Activated CD8-positive, alpha-beta T cell treated with anti-CD3 and anti-CD28 coated beads for 36 hours (primary cell): ENCODE measurements at regions not wholly inside any gene's neighbourhood (a gene's known extent, or its start where the extent isn't known, plus 50 kb on each side); places are given as distances from the start of the nearest gene placed in this dataset.
A peak's percentile ranks its signal among the peaks of the same experiment; 100 is the strongest.

ENCODE experiments used
- ATAC-seq: fragments of 200-7000 bp; cut with Tn5 transposase; one replicate; pipeline ENCODE4 v1.10.0; 2021; ENCODE audit warnings: mild to moderate bottlenecking, moderate library complexity
- CTCF ChIA-PET: fragments of 350-600 bp; sonication (Branson Sonifier 250); formaldehyde crosslinking; loops from one replicate; lab custom pipeline; 2021; ENCODE audit warnings: antibody characterized with exemption; lab: Charles Lee
- POLR2A ChIA-PET: fragments of 350-600 bp; sonication (Branson Sonifier 250); formaldehyde crosslinking; loops from one replicate; lab custom pipeline; 2021; ENCODE audit warnings: antibody characterized with exemption; lab: Charles Lee
- DNase-seq: peaks from one replicate; pipeline ENCODE4 v3.0.0-alpha.2; 2020
- H3K27ac Mint-ChIP-seq: one replicate; pipeline ENCODE4 v1.8.0; 2021; ENCODE audit warnings: mild to moderate bottlenecking, mixed read lengths
- H3K27me3 Mint-ChIP-seq: one replicate; pipeline ENCODE4 v1.8.0; 2021; ENCODE audit warnings: mixed read lengths
- H3K36me3 Mint-ChIP-seq: one replicate; pipeline ENCODE4 v1.8.0; 2021; ENCODE audit warnings: low read depth, mixed read lengths
- H3K4me1 Mint-ChIP-seq: one replicate; pipeline ENCODE4 v1.8.0; 2021; ENCODE audit warnings: low read depth, mixed read lengths
- H3K4me3 Mint-ChIP-seq: one replicate; pipeline ENCODE4 v1.8.0; 2021; ENCODE audit warnings: mild to moderate bottlenecking, moderate library complexity, mixed read lengths
- H3K9me3 Mint-ChIP-seq: one replicate; pipeline ENCODE4 v1.8.0; 2021; ENCODE audit warnings: mixed read lengths
- CTCF ChIP-seq: fragments of 200-600 bp; IDR thresholded peaks from one replicate; pipeline ENCODE4 v1.8.0; 2022; ENCODE audit warnings: antibody characterized with exemption, mild to moderate bottlenecking
- intact Hi-C: fragments of 100-400 bp; cut with micrococcal nuclease; formaldehyde crosslinking; loops from one replicate; pipeline ENCODE4 v1.10.0; 2022

- Mint-ChIP-seq H3K36me3 (no peaks in the 10 kb centered on the region), H3K4me1 (no peaks in the 10 kb centered on the region), H3K27ac (no peak overlapping the region), H3K27me3 (peaks cover 2% of the 10 kb centered on the region), H3K4me3 (no peak overlapping the region), H3K9me3 (no peaks in the 10 kb centered on the region)
- DNase-seq (no peak), ATAC-seq (no peak)
- TF ChIP-seq CTCF: no peak
- intact Hi-C loops: no loop called here
- POLR2A ChIA-PET: no interaction called here
- CTCF ChIA-PET: no interaction called here
These were observed 155.4 kb upstream of the GBE1 start for GRCh38 chr3:81916890-81917289.

- peaks cover 5% of the 10 kb centered on the region for H3K27me3 Mint-ChIP-seq
- intact Hi-C loops: no loop called here
- ATAC-seq: no peak
- CTCF ChIA-PET: no interaction called here
- POLR2A ChIA-PET: interaction anchor here (1.0 kb wide), 1 partner anchor 75 kb away, joined by 4 read pairs; no protein-coding TSS in a partner anchor
- no peaks in the 10 kb centered on the region for H3K36me3 Mint-ChIP-seq
- DNase-seq: no peak
- H3K9me3 Mint-ChIP-seq: no peaks in the 10 kb centered on the region
- no peak for TF ChIP-seq CTCF
- H3K4me1 Mint-ChIP-seq: no peaks in the 10 kb centered on the region
- no peak overlapping the region for H3K4me3 Mint-ChIP-seq
- no peak overlapping the region for H3K27ac Mint-ChIP-seq
These were observed 152.6 kb upstream of the GBE1 start for GRCh38 chr3:81913886-81914663.

GRCh38 chr3:81911221-81911620 is 149.8 kb upstream of the GBE1 start:
- ATAC-seq: no peak
- Mint-ChIP-seq H3K4me1 (no peaks in the 10 kb centered on the region), H3K27ac (no peak overlapping the region), H3K36me3 (no peaks in the 10 kb centered on the region), H3K9me3 (no peaks in the 10 kb centered on the region), H3K27me3 (peaks cover 3% of the 10 kb centered on the region), H3K4me3 (no peak overlapping the region)
- CTCF ChIA-PET: interaction anchor here (0.9 to 3.9 kb wide), 9 partner anchors 11 to 221 kb away, joined by 3 to 31 read pairs (median 8); no protein-coding TSS in a partner anchor
- intact Hi-C loops: no loop called here
- TF ChIP-seq CTCF: no peak
- POLR2A ChIA-PET: no interaction called here
- no peak for DNase-seq

- no peak overlapping the region for H3K27ac Mint-ChIP-seq
- H3K36me3 Mint-ChIP-seq: no peaks in the 10 kb centered on the region
- peaks cover 3% of the 10 kb centered on the region for H3K27me3 Mint-ChIP-seq
- H3K4me1 Mint-ChIP-seq: no peaks in the 10 kb centered on the region
- ChIA-PET CTCF (interaction anchor here (0.6 to 3.9 kb wide), 22 partner anchors 9 to 525 kb away, joined by 3 to 31 read pairs (median 3); no protein-coding TSS in a partner anchor), POLR2A (interaction anchor here (1.0 kb wide), 1 partner anchor 11 kb away, joined by 3 read pairs; no protein-coding TSS in a partner anchor)
- ATAC-seq (peak; percentile 61), DNase-seq (peak; percentile 19)
- intact Hi-C loops: no loop called here
- peak; percentile 90 for TF ChIP-seq CTCF
- no peaks in the 10 kb centered on the region for H3K9me3 Mint-ChIP-seq
- H3K4me3 Mint-ChIP-seq: no peak overlapping the region
These were observed 148.9 kb upstream of the GBE1 start for GRCh38 chr3:81910244-81910852.

- H3K27ac Mint-ChIP-seq: no peak overlapping the region
- CTCF ChIA-PET: interaction anchor here (0.6 to 3.9 kb wide), 20 partner anchors 10 to 526 kb away, joined by 3 to 31 read pairs (median 3); no protein-coding TSS in a partner anchor
- intact Hi-C loops: no loop called here
- POLR2A ChIA-PET: interaction anchor here (1.0 kb wide), 1 partner anchor 11 kb away, joined by 3 read pairs; no protein-coding TSS in a partner anchor
- DNase-seq: no peak
- H3K4me1 Mint-ChIP-seq: no peaks in the 10 kb centered on the region
- peaks cover 3% of the 10 kb centered on the region for H3K27me3 Mint-ChIP-seq
- no peak for ATAC-seq
- no peaks in the 10 kb centered on the region for H3K36me3 Mint-ChIP-seq
- H3K4me3 Mint-ChIP-seq: no peak overlapping the region
- no peak for TF ChIP-seq CTCF
- no peaks in the 10 kb centered on the region for H3K9me3 Mint-ChIP-seq
These were observed 148.4 kb upstream of the GBE1 start for GRCh38 chr3:81909796-81910195.
